ENCODE measurements at regions not wholly inside any gene's neighbourhood (a gene's known extent, or its start where the extent isn't known, plus 50 kb on each side); places are given as distances from the start of the nearest gene placed in this dataset.

DNA sequence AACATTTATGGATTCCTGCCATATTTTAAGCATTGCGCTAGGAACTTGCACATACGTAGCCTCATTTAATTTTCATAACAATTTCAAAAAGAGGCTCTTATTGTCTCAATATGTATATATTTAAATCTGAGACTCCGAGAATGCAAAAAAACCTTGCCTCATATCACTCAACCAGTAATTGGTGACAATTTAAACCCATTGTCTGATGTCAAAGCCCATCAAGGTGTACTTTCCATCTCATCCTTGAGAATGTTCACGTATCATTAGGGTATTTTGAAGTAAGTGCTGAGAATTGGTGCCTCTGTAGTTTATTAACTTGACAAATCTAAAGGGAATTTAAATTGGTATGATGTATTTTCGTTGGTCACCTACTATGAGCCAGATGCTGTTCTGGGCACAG lies 136.5 kb downstream of the FAM76B start:
- TF ChIP-seq CTCF (IDR thresholded peaks at IDR 0.05) (no peak), POLR2A (IDR thresholded peaks at IDR 0.05) (no peak)
